ENCODE measurements at regions not wholly inside any gene's neighbourhood (a gene's known extent, or its start where the extent isn't known, plus 50 kb on each side); places are given as distances from the start of the nearest gene placed in this dataset.

DNA sequence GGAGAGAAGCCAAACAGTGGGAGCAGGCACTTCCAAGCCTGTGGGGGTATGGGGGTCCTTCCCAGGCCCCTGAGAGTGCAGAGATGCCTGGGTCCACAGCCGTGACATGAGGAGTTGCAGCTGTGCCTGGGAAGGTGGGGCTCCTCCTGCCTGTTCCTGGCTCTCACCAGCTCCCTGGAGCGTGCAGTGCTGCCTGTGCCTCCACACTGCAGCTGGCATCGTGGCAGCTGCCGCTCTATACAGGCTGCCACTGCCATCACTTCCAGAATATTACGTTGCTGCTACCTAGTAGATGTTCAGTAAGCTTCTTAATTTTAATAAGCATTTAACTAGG lies 223.7 kb downstream of the KCNC2 start:
- no peak for TF ChIP-seq ZNF234 (CRISPR knock-in tag; conservative IDR thresholded peaks at IDR 0.05)
- no peak for TF ChIP-seq MTF1 (CRISPR knock-in tag; IDR thresholded peaks at IDR 0.05)
- no peak for TF ChIP-seq ZNF670 (CRISPR knock-in tag; IDR thresholded peaks at IDR 0.05; ENCODE audit: borderline replicate concordance)
- no peak for TF ChIP-seq ZNF431 (CRISPR knock-in tag; IDR thresholded peaks at IDR 0.05; ENCODE audit: borderline replicate concordance, low read depth)
- TF ChIP-seq, protein P1, sequence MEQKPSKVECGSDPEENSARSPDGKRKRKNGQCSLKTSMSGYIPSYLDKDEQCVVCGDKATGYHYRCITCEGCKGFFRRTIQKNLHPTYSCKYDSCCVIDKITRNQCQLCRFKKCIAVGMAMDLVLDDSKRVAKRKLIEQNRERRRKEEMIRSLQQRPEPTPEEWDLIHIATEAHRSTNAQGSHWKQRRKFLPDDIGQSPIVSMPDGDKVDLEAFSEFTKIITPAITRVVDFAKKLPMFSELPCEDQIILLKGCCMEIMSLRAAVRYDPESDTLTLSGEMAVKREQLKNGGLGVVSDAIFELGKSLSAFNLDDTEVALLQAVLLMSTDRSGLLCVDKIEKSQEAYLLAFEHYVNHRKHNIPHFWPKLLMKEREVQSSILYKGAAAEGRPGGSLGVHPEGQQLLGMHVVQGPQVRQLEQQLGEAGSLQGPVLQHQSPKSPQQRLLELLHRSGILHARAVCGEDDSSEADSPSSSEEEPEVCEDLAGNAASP (CRISPR knock-in tag; IDR thresholded peaks at IDR 0.05; ENCODE audit: borderline replicate concordance) = no peak
- TF ChIP-seq, protein P2, sequence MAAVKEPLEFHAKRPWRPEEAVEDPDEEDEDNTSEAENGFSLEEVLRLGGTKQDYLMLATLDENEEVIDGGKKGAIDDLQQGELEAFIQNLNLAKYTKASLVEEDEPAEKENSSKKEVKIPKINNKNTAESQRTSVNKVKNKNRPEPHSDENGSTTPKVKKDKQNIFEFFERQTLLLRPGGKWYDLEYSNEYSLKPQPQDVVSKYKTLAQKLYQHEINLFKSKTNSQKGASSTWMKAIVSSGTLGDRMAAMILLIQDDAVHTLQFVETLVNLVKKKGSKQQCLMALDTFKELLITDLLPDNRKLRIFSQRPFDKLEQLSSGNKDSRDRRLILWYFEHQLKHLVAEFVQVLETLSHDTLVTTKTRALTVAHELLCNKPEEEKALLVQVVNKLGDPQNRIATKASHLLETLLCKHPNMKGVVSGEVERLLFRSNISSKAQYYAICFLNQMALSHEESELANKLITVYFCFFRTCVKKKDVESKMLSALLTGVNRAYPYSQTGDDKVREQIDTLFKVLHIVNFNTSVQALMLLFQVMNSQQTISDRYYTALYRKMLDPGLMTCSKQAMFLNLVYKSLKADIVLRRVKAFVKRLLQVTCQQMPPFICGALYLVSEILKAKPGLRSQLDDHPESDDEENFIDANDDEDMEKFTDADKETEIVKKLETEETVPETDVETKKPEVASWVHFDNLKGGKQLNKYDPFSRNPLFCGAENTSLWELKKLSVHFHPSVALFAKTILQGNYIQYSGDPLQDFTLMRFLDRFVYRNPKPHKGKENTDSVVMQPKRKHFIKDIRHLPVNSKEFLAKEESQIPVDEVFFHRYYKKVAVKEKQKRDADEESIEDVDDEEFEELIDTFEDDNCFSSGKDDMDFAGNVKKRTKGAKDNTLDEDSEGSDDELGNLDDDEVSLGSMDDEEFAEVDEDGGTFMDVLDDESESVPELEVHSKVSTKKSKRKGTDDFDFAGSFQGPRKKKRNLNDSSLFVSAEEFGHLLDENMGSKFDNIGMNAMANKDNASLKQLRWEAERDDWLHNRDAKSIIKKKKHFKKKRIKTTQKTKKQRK (IDR thresholded peaks at IDR 0.05; ENCODE audit: low read length) = no peak
- TF ChIP-seq NFYB (CRISPR knock-in tag; IDR thresholded peaks at IDR 0.05) = no peak
- TF ChIP-seq RAD21 (CRISPR knock-in tag; IDR thresholded peaks at IDR 0.05) = no peak
- no peak for TF ChIP-seq CHD4 (IDR thresholded peaks at IDR 0.05; ENCODE audit: borderline replicate concordance, low read length)
- TF ChIP-seq ELF4 (CRISPR knock-in tag; IDR thresholded peaks at IDR 0.05; ENCODE audit: borderline replicate concordance) = no peak

Data from HepG2 (cell line).